GM12891 (cell line): ENCODE measurements at regions not wholly inside any gene's neighbourhood (a gene's known extent, or its start where the extent isn't known, plus 50 kb on each side); places are given as distances from the start of the nearest gene placed in this dataset.

Experiments
- POLR2A ChIP-seq: IDR thresholded peaks from 2 replicates; pipeline ENCODE4 v1.6.1; 2011; ENCODE audit warnings: low read depth, low read length, control low read depth
- POLR2AphosphoS5 ChIP-seq: IDR thresholded peaks from 2 replicates; pipeline ENCODE4 v1.6.1; 2011; ENCODE audit warnings: low read depth, low read length, control low read depth
- TAF1 ChIP-seq: IDR thresholded peaks from 2 replicates; pipeline ENCODE4 v1.6.1; 2011; ENCODE audit warnings: low read depth, low read length, control low read depth

GRCh38 chr3:118742760-118743159 is 291.9 kb downstream of the IGSF11 start:
- TF ChIP-seq TAF1 (no peak), POLR2A (no peak), POLR2AphosphoS5 (no peak)
